GM18498 (cell line): ENCODE measurements at regions not wholly inside any gene's neighbourhood (a gene's known extent, or its start where the extent isn't known, plus 50 kb on each side); places are given as distances from the start of the nearest gene placed in this dataset.
"Not testable (repeated sequence)": the region's sequence is repeated elsewhere in the genome, so short reads cannot be mapped to it uniquely, and the experiment has no call there.

Experiments
- ATAC-seq: cut with Tn5 transposase; IDR thresholded peaks from one replicate; pipeline ENCODE4 v1.9.1; 2021; ENCODE audit warnings: mild to moderate bottlenecking, moderate library complexity; ENCODE audit not compliant: unreplicated experiment

- no peak for ATAC-seq
Measured at GRCh38 chr12:28770322-28770721, 378.8 kb upstream of the FAR2 start.

GRCh38 chr12:28771968-28772367 is 377.1 kb upstream of the FAR2 start:
- no peak for ATAC-seq

- no peak for ATAC-seq
Measured at GRCh38 chr12:28775556-28775955, 373.5 kb upstream of the FAR2 start.

DNA sequence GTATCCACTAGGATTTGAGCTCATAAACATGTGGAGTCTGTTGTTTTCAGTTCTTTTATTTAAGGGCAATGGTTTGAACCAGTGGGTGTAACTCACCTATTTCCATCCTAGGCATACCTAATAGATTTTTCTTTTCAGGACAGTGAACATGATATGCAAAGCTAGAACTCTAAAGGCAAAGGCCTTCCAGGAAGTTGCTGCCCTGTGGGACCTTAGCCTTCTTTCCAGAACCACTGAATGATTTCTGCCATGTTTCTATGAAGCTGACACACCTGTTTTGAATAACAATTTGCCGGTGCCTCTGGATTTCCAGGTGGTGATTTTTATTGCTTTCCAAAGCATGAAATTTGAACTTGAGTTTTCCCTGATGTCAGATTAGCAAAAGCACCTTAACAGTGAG is 372.9 kb upstream of the FAR2 start:
- no peak for ATAC-seq

GRCh38 chr12:28776913-28777422 is 372.1 kb upstream of the FAR2 start:
- no peak for ATAC-seq

GRCh38 chr12:28777603-28778365 is 371.3 kb upstream of the FAR2 start:
- no peak for ATAC-seq

DNA sequence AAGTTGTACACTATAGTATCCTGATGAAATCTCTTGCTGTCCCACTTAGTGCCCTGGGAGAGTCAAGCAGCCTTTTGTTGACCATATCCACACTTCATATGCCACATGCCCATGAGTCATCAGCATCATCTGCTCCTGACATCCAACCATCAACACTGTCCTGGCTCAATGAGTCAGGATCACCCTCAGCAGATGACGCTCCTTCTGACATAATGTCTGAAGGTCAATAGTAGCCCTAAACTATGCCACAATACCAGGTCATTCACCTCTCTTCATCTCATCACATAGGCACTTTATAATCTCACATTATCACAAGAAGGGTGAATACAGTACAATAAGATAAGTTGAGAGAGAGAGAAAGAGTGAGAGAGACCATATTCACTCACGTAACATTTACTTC is 369.0 kb upstream of the FAR2 start:
- no peak for ATAC-seq

- ATAC-seq, result no peak
Measured at GRCh38 chr12:28780960-28781359, 368.1 kb upstream of the FAR2 start.

GRCh38 chr12:28781671-28782652 is 367.1 kb upstream of the FAR2 start:
- ATAC-seq, result no peak

- ATAC-seq, result no peak
Measured at GRCh38 chr12:28782812-28783211, 366.3 kb upstream of the FAR2 start.

DNA sequence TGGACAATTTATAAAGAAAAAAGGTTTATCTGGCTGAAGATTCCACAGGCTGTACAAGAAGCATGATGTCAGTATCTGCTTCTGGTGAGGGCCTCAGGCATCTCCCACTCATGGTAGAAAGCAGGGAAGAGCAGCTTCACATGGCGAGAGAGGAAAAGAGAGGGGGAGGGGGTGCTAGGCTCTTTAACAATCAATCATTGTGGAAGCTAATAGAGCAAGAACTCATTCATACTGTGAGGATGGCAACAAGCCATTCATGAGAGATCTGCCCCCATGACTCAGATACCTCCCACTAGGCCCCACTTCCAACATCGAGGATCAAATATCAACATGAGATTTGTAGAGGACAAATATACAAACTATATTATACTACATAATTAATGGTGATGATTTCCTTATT is 361.9 kb upstream of the FAR2 start:
- no peak for ATAC-seq

DNA sequence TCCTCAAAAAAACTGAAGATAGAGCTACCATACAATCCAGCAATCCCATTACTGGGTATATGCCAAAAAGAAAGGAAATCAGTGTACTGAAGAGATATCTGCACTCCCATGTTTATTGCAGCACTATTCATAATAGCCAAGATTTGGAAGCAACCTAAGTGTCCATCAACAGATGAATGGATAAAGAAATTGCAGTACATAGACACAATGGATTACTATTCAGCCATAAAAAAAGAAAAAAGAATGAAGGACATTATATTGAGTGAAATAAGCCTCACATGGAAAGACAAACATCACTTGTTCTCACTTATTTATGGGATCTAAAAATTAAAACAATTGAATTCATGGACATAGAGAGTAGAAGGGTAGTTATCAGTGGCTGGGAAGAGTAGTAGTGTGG is 360.8 kb upstream of the FAR2 start:
- not testable (repeated sequence) for ATAC-seq

DNA sequence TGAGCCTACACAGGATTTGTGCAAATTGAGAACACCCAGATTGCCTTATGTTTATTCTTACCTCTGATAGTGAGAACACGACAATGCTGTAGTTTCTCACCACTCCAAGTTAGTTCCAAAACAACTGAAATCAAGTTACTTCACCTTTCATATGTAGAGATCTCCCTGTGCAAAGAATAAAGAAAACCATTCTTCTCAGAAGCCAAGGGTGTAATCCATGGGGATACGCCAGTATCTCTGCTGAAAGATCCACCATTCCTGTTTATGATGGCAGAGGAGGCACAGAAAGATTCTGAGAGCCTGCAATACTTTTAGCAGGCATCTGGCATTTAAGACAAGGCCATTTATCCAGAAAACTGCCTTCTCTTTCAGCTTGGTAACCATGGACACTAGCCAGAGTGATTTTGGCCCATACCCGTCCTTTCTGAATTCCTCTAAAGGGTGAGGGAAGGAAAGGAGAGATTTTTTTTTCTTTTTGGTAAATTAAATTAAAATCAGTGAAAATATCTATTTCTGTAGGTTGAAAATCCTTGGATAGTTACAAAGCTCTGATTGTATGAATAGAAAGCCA is 355.4 kb upstream of the FAR2 start:
- ATAC-seq, result no peak

- ATAC-seq, result no peak
Measured at GRCh38 chr12:28794211-28794610, 354.9 kb upstream of the FAR2 start.

DNA sequence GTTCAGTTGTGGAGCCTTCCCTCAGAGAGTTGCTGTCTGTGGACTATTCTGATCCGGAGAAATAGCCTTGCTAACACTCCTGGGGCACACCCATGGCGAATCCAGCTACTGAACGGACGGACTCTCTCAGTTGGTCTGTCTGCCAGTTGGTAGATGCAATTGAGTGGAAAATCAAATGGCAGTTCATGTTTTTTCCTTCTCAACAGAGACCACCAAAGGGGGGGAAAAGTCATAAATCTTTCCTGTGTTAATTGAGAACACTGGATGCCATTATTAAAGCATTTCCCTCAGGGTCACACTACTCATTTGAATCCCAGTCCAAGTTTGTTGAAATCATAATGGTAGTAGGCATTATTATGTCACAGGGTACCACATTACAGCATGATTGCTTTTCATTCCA is 354.3 kb upstream of the FAR2 start:
- no peak for ATAC-seq

DNA sequence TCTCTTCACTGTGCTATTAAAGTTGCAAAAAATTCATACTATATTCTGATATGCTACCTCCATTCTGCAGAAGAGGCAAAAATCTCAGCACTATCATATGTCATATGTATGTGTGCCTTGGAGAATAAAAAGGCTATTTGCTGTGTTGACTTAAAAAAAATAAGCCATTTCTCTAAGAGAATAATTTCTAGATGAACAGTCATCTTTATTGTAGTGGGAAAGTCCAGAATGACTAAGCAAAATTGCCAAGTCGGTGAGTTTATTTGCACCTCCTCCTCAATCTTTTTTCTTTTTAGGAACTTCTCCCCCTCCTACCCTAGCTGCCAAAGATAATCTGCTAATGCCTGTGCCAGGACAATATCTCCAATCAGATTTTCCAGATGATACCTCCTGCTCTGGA is 353.8 kb upstream of the FAR2 start:
- ATAC-seq, result no peak

GRCh38 chr12:28799348-28799747 is 349.7 kb upstream of the FAR2 start:
- no peak for ATAC-seq

DNA sequence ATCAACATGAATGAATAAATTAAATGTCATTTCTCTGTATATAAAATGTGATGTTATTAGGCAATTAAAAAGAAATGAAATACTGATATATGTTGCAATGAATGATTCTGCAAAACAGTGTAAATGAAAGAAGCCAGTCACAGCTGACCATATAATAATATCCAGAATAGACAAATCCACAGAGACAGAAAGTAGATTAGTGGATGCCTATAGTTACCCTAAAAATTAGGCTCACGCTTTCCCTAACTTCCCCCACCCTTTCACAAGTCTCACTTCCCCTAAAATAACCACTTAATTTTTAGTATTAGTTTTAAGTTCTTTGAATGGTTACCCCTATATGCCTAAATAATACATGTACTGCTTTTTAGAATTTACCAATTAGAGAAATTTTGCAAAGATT is 348.9 kb upstream of the FAR2 start:
- peak; percentile 89 for ATAC-seq

DNA sequence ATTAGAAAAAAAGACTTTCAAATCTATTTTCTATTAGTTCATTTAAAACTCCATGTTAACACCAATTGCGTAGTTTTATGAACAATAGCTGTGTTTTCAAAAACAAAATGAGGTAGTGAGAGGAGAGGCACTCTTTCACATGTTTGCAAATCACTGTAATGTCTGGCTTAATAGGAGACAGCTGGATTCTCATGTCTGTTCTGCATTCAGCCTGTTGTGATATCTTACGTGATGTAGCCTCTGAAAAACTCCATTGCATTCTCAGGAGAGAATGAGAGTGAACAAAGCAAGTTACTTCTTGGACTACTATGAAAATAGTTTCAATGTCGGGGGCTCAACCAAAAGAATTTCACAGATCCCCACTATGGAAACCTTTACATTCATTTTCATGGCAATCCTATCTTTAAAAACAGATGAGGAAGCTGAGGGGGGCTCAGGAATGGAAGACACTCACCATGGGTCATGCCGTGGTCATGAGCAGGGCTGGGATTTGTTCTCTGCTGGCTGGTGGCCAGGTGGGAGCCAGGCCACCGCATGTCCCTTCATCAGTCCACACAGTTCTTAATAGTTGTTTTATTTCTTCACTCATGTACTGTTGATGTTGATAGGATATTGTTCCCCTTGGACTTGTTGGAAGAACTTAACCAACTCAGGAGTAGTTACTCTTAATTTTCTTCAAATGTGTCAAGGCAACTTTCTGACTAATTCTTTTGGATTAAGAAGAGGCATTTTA is 346.2 kb upstream of the FAR2 start:
- no peak for ATAC-seq

GRCh38 chr12:28807535-28807934 is 341.5 kb upstream of the FAR2 start:
- no peak for ATAC-seq

GRCh38 chr12:28811457-28811856 is 337.6 kb upstream of the FAR2 start:
- ATAC-seq, result no peak
